Nephron (organoid): ENCODE measurements at regions not wholly inside any gene's neighbourhood (a gene's known extent, or its start where the extent isn't known, plus 50 kb on each side); places are given as distances from the start of the nearest gene placed in this dataset.

Experiments used
- H3K27ac Mint-ChIP-seq, 3 experiments: 2 replicates each; pipeline ENCODE4 v1.8.0; 2020; ENCODE audit warnings: mixed read lengths in 3 of 3, mild to moderate bottlenecking in 2 of 3, moderate library complexity in 1 of 3
- H3K27me3 Mint-ChIP-seq: 2 replicates; pipeline ENCODE4 v1.8.0; 2021; ENCODE audit warnings: low read depth, mild to moderate bottlenecking, moderate library complexity, mixed read lengths
- H3K36me3 Mint-ChIP-seq: 2 replicates; pipeline ENCODE4 v1.8.0; 2020; ENCODE audit warnings: low read depth, mixed read lengths
- H3K4me1 Mint-ChIP-seq: 2 replicates; pipeline ENCODE4 v1.8.0; 2020; ENCODE audit warnings: mixed read lengths
- H3K4me3 Mint-ChIP-seq, 3 experiments: 2 replicates each; pipeline ENCODE4 v1.8.0; 2020; ENCODE audit warnings: mild to moderate bottlenecking in 3 of 3, mixed read lengths in 3 of 3, moderate library complexity in 2 of 3
- H3K9me3 Mint-ChIP-seq: 2 replicates; pipeline ENCODE4 v1.8.0; 2020; ENCODE audit warnings: mixed read lengths
- CTCF ChIP-seq, 3 experiments: fragments of 200-600 bp; sonication (generic); IDR thresholded peaks; one replicate each; pipeline ENCODE4 v1.5.0; 2021; ENCODE audit warnings: antibody characterized with exemption in 3 of 3; ENCODE audit not compliant: unreplicated experiment in 3 of 3

- Mint-ChIP-seq H3K27me3 (peaks cover 3% of the 10 kb centered on the region), H3K36me3 (no peaks in the 10 kb centered on the region), H3K9me3 (no peaks in the 10 kb centered on the region), H3K4me1 (peaks cover 15% of the 10 kb centered on the region), H3K27ac (no peak overlapping the region), H3K4me3 (no peak overlapping the region)
- no peak for TF ChIP-seq CTCF (IDR thresholded peaks at IDR 0.05; ENCODE audit: unreplicated experiment in 3 of 3)
These were observed 107.9 kb upstream of the ELOVL6 start for GRCh38 chr4:110306303-110306702.

- Mint-ChIP-seq H3K9me3 (no peaks in the 10 kb centered on the region), H3K4me3 (no peak overlapping the region), H3K4me1 (peaks cover 15% of the 10 kb centered on the region), H3K27me3 (peaks cover 3% of the 10 kb centered on the region), H3K27ac (no peak overlapping the region), H3K36me3 (no peaks in the 10 kb centered on the region)
- TF ChIP-seq CTCF (IDR thresholded peaks at IDR 0.05; ENCODE audit: unreplicated experiment in 3 of 3): no peak
These were observed 107.0 kb upstream of the ELOVL6 start for GRCh38 chr4:110305455-110305854.

- Mint-ChIP-seq H3K4me3 (no peak overlapping the region), H3K27me3 (peaks cover 5% of the 10 kb centered on the region), H3K9me3 (no peaks in the 10 kb centered on the region), H3K36me3 (no peaks in the 10 kb centered on the region), H3K27ac (no peak overlapping the region), H3K4me1 (no peaks in the 10 kb centered on the region)
- TF ChIP-seq CTCF (IDR thresholded peaks at IDR 0.05; ENCODE audit: unreplicated experiment in 3 of 3): no peak
These were observed 98.5 kb upstream of the ELOVL6 start for GRCh38 chr4:110296892-110297291.

GRCh38 chr4:110294165-110294564, 95.8 kb upstream of the ELOVL6 start:
- no peak overlapping the region for H3K27ac Mint-ChIP-seq
- TF ChIP-seq CTCF (IDR thresholded peaks at IDR 0.05; ENCODE audit: unreplicated experiment in 3 of 3): no peak
- peaks cover 2% of the 10 kb centered on the region for H3K9me3 Mint-ChIP-seq
- no peaks in the 10 kb centered on the region for H3K36me3 Mint-ChIP-seq
- no peak overlapping the region for H3K4me3 Mint-ChIP-seq
- peaks cover 5% of the 10 kb centered on the region for H3K4me1 Mint-ChIP-seq
- peaks cover 5% of the 10 kb centered on the region for H3K27me3 Mint-ChIP-seq

- H3K36me3 Mint-ChIP-seq: no peaks in the 10 kb centered on the region
- peaks cover 5% of the 10 kb centered on the region for H3K4me1 Mint-ChIP-seq
These were observed 94.8 kb upstream of the ELOVL6 start for GRCh38 chr4:110292994-110293744.

More at GRCh38 chr4:110292994-110293744, 94.8 kb upstream of the ELOVL6 start:
- H3K27ac Mint-ChIP-seq: no peak overlapping the region
- peaks cover 2% of the 10 kb centered on the region for H3K9me3 Mint-ChIP-seq
- H3K27me3 Mint-ChIP-seq: peaks cover 5% of the 10 kb centered on the region
- TF ChIP-seq CTCF (IDR thresholded peaks at IDR 0.05; ENCODE audit: unreplicated experiment in 3 of 3): no peak
- no peak overlapping the region for H3K4me3 Mint-ChIP-seq
